HFF-Myc (cell line): ENCODE measurements at regions not wholly inside any gene's neighbourhood (a gene's known extent, or its start where the extent isn't known, plus 50 kb on each side); places are given as distances from the start of the nearest gene placed in this dataset.

Source experiments
- DNase-seq: peaks from one replicate; pipeline ENCODE4 v3.0.0-alpha.2; 2011; ENCODE audit warnings: low read depth; ENCODE audit errors: extremely low read depth
- H3K4me3 ChIP-seq: replicated peaks from 2 replicates; pipeline ENCODE4 v1.5.1; 2011; ENCODE audit warnings: low read depth, mild to moderate bottlenecking, control low read depth, low read length
- TF ChIP-seq, protein P1 (sequence below): IDR thresholded peaks from 2 replicates; pipeline ENCODE4 v1.5.1; 2012; ENCODE audit warnings: mild to moderate bottlenecking, low read depth, low read length, control low read depth; ENCODE audit errors: missing control alignments

DNA sequence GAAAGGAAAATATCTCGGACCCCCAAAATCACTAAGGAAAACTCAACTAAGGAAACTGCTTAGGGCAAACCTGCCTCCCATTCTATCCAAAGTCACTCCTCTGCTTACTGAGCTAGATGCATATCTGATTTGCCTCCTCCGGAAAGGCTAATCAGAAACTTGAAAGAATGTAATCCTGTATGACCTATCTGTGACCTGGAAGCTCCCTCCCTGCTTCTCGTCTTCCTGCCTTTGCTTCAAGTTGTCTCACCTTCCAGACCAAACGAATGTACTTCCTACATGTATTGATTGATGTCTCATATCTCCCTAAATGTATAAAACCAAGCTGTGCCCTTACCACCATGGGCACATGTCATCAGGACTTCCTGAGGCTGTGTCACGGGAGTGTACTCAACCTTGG is 58.1 kb upstream of the SEC61G start:
- H3K4me3 ChIP-seq, result no peak overlapping the region
- no peak for DNase-seq
- TF ChIP-seq, protein P1, sequence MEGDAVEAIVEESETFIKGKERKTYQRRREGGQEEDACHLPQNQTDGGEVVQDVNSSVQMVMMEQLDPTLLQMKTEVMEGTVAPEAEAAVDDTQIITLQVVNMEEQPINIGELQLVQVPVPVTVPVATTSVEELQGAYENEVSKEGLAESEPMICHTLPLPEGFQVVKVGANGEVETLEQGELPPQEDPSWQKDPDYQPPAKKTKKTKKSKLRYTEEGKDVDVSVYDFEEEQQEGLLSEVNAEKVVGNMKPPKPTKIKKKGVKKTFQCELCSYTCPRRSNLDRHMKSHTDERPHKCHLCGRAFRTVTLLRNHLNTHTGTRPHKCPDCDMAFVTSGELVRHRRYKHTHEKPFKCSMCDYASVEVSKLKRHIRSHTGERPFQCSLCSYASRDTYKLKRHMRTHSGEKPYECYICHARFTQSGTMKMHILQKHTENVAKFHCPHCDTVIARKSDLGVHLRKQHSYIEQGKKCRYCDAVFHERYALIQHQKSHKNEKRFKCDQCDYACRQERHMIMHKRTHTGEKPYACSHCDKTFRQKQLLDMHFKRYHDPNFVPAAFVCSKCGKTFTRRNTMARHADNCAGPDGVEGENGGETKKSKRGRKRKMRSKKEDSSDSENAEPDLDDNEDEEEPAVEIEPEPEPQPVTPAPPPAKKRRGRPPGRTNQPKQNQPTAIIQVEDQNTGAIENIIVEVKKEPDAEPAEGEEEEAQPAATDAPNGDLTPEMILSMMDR, result no peak

DNA sequence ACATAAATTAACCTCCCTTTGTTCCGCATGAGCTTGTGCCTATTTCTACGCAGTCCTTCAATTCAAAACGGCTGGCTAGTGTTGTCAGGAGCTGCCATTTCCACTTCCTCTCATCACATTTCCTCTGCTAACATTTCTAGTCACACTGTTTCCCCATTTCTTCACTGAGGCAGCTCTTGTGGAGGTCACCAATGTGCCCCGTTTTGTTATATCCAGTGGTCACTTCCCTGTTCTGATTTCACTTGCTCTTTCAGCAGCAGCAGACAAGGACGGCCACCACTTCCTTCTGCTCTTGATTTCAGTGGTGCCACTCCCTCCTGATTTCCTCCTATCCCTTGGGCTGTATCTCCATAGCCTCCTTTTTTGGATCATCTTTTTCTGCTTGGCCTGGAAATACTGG is 64.8 kb upstream of the SEC61G start:
- no peak for DNase-seq
- TF ChIP-seq, protein P1, result no peak
- H3K4me3 ChIP-seq, result no peak overlapping the region

DNA sequence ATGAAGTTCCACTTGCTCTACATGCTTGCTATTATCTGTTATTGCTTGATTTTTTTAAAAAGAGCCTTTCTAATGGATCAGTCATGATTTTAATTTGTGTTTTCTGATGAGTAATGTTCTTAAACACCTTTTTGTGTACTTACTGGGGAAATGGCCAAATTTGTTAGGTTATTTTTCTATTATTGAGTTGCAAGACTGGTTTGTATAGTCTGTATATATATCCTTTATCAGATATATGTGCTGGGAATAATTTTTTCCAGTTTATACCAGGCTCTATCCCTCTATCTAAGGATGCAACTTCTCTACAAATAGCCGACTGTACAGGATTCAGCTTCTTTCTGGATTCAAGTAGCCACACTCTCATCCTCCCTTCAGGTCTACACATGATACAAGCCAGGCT is 65.6 kb upstream of the SEC61G start:
- no peak overlapping the region for H3K4me3 ChIP-seq
- DNase-seq, result no peak
- TF ChIP-seq, protein P1, result no peak

DNA sequence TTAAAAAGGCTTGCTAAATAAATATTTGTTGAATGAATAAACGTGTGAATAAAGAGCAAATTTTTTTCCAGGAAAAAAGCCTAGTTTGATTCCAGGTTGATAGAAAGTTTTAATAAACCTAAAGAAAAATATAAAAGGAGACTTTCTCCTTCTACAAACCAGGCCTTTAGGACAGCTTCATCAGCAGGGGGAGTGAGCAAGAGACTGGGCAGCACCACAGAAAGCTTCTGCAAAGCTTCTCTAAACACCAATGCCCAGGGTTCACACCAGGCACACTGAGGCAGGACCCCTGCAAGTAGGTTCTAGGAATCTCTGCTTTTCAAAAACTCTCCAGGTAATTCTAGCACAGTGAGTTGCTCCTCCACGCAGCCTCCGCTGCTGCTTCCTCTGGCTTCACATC is 66.4 kb upstream of the SEC61G start:
- TF ChIP-seq, protein P1, result no peak
- no peak overlapping the region for H3K4me3 ChIP-seq
- DNase-seq, result no peak

DNA sequence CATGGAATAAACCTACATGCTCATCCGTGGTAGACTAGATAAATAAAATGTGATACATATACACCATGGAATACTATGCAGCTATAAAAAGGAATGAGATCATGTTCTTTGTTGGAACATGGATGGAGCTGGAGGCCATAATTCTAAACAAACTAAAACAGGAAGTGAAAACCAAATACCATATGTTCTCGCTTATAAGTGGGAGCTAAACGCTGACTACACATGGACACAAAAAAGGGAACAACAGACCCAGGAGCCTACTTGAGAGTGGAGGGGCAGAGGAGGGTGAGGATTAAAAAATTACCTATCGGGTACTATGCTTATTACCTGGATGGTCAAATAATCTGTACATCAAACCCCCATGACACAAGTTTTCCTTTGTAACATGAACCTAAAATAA is 68.7 kb upstream of the SEC61G start:
- DNase-seq, result no peak
- TF ChIP-seq, protein P1, result no peak

DNA sequence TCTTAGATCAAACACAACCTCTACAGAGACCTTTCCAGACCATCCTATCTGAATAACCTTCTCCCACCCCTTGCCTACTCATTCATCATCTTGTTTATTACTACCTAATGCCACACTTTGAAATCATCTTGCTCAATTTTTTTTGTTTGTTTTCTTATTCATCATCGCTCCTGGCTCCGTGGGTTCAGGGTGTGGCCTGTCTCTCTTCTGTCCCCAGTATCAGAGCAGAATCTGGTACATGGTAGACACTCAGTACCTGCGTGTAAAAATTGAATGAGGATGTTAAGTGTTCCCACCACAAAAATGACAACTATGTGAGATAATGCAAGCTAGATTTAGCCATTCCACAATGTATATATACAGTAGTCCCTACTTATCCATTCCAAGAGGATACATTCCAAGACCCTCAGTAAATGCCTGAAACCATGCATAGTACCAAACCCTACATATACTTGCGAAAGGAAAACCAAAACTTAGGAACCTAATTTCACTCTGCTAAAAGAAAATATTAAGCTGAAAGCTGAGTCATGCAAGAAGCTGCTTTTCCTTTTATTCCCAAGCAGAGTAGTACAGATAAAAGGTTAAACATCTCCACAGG is 72.1 kb upstream of the SEC61G start:
- H3K4me3 ChIP-seq, result no peak overlapping the region
- DNase-seq, result no peak
- TF ChIP-seq, protein P1, result no peak

More for the DNA sequence above, 68.7 kb upstream of the SEC61G start:
- H3K4me3 ChIP-seq, result no peak overlapping the region

DNA sequence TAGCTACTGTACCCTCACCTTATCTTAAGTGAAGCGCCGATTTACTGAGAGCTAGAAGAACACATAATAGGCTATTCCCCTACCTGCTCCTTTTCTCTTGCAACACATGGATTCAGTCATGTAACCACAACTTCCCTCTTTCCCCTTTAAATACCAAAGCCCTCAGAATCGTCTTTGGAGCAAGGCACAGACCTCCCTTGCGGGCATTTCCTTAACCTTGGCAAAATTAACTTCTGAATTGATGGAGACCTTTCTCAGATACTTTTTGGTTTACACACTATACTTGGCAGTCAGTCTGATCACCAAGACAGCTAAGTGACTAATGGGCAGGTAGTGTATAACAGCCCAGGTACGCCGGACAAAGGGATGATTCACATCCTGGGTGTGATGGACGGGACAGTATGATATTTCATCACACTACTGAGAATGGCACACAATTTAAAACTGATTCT is 72.7 kb upstream of the SEC61G start:
- no peak overlapping the region for H3K4me3 ChIP-seq
- TF ChIP-seq, protein P1, result no peak
- no peak for DNase-seq
